ENCODE measurements at regions not wholly inside any gene's neighbourhood (a gene's known extent, or its start where the extent isn't known, plus 50 kb on each side); places are given as distances from the start of the nearest gene placed in this dataset.

GRCh38 chr2:217071416-217071815 lies 211.6 kb upstream of the TNP1 start:
- no peak for DNase-seq (ENCODE audit: low read depth)
- no peak overlapping the region for H3K4me3 ChIP-seq (ENCODE audit: low read depth, low read length)
- TF ChIP-seq, protein P1, sequence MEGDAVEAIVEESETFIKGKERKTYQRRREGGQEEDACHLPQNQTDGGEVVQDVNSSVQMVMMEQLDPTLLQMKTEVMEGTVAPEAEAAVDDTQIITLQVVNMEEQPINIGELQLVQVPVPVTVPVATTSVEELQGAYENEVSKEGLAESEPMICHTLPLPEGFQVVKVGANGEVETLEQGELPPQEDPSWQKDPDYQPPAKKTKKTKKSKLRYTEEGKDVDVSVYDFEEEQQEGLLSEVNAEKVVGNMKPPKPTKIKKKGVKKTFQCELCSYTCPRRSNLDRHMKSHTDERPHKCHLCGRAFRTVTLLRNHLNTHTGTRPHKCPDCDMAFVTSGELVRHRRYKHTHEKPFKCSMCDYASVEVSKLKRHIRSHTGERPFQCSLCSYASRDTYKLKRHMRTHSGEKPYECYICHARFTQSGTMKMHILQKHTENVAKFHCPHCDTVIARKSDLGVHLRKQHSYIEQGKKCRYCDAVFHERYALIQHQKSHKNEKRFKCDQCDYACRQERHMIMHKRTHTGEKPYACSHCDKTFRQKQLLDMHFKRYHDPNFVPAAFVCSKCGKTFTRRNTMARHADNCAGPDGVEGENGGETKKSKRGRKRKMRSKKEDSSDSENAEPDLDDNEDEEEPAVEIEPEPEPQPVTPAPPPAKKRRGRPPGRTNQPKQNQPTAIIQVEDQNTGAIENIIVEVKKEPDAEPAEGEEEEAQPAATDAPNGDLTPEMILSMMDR (IDR thresholded peaks at IDR 0.05; ENCODE audit: insufficient read depth, low read length), result no peak

- TF ChIP-seq, protein P1 (IDR thresholded peaks at IDR 0.05; ENCODE audit: insufficient read depth, low read length), result no peak
- H3K4me3 ChIP-seq (ENCODE audit: low read depth, low read length), result no peak overlapping the region
- DNase-seq (ENCODE audit: low read depth), result no peak
Measured at GRCh38 chr2:217070611-217071010, 210.7 kb upstream of the TNP1 start.

DNA sequence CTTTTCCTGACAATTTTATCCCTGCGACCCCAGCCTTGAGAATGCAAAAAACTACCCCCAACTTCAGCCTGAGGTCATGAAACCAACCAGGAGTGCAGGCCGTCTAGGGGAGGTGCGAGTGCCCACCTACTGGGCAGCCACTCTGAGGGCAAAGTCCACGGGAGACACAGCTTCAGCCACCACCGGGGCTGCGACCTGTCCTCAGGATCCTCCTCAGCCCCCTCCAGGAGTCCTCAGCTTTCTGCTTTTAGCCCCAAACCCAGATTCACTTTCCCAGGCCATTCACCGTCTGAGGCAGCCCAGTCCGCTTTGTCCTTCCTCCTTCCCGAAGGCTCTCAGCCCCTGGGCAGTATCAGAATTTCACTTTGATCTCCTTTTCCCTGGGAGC lies 210.2 kb upstream of the TNP1 start:
- H3K4me3 ChIP-seq (ENCODE audit: low read depth, low read length), result no peak overlapping the region
- DNase-seq (ENCODE audit: low read depth), result no peak
- TF ChIP-seq, protein P1 (IDR thresholded peaks at IDR 0.05; ENCODE audit: insufficient read depth, low read length), result no peak

DNA sequence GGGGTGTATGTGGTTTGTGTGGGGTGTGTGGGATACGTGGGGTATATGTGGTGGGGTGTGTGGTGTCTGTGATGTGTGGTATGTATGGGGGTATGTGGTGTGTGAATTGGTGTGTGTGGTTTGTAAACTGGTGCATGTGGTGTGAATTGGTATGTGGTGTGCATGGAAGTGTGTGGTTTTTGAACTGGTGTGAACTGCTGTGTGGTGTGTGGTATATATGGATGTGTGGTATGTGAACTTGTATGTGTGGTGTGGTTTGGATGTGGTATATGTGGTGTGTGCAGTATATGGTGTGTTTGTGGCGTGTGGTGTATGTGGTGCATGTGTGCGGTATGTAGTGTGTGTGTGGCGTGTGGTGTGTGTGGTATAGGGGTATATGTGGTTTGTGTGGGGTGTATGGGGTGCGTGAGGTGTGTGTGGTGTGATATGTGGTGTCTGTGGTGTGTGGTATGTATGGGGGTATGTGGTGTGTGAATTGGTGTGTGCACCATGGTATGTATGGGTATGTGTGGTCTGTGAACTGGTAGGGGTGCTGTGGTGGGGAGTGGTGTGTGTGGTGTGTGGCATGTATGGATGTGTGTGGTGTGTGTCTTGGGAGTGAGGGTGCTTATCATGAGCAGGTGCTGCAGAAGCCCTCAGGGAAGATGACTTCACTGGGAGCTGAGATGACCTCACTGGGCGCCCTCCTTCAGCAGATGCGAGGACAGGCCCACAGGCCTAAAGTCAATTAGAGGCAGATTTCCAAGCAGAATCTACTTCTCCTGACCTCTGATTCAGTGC lies 209.6 kb upstream of the TNP1 start:
- TF ChIP-seq, protein P1 (IDR thresholded peaks at IDR 0.05; ENCODE audit: insufficient read depth, low read length), result no peak
- no peak for DNase-seq (ENCODE audit: low read depth)
- H3K4me3 ChIP-seq (ENCODE audit: low read depth, low read length), result no peak overlapping the region

GRCh38 chr2:217068677-217069250 lies 208.9 kb upstream of the TNP1 start:
- TF ChIP-seq, protein P1 (IDR thresholded peaks at IDR 0.05; ENCODE audit: insufficient read depth, low read length), result no peak
- DNase-seq (ENCODE audit: low read depth), result no peak

DNA sequence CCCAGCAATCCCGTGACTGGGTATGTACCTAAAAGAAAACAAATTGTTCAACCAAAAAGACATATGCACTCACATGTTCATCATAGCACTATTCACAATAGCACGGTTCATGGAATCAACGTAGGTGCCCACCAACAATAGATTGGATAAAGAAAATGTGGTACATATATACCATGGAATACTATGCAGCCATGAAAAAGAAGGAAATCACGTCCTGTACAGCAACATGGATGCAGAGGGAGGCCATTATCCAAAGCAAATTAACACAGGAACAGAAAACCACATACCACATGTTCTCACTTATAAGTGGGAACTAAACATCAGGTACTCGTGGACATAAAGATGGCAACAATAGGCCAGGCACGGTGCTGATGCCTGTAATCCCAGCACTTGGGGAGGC lies 207.9 kb upstream of the TNP1 start:
- TF ChIP-seq, protein P1 (IDR thresholded peaks at IDR 0.05; ENCODE audit: insufficient read depth, low read length), result no peak
- no peak overlapping the region for H3K4me3 ChIP-seq (ENCODE audit: low read depth, low read length)

More at GRCh38 chr2:217068677-217069250, 208.9 kb upstream of the TNP1 start:
- no peak overlapping the region for H3K4me3 ChIP-seq (ENCODE audit: low read depth, low read length)

More for the DNA sequence above, 207.9 kb upstream of the TNP1 start:
- DNase-seq (ENCODE audit: low read depth), result no peak

Measured in fibroblast of the aortic adventitia (primary cell).